ENCODE measurements at regions not wholly inside any gene's neighbourhood (a gene's known extent, or its start where the extent isn't known, plus 50 kb on each side); places are given as distances from the start of the nearest gene placed in this dataset.

GRCh38 chr12:107264667-107265066, 171.3 kb upstream of the CRY1 start:
- H3K4me2 ChIP-seq: no peak overlapping the region
- no peak for TF ChIP-seq Cebpa-rat (IDR thresholded peaks at IDR 0.05)

DNA sequence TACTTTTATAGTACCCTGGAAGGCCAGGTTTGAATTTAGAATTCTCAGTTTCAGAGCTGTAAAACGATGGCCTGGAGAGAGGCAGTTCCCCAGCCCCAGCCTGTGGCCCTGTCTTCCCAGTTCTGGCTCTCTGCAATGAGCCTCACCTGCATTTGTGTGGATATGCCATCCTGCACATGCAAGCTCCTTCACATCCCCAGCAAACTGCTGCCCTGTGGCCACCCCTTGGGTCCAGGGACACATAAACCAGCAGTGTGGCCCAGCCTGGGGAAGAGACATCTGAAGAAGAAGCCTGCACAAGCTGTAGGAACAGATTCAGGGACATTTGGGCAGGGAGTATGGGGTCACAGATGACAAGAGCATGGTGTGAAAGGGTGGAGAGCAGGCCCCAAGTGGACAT, 174.3 kb upstream of the CRY1 start:
- H3K4me3 ChIP-seq: no peak overlapping the region
- H4K20me1 ChIP-seq: no peaks in the 10 kb centered on the region
- no peak overlapping the region for H3K4me2 ChIP-seq
- H3K36me3 ChIP-seq: no peaks in the 10 kb centered on the region
- H3K27ac ChIP-seq: no peak overlapping the region
- no peaks in the 10 kb centered on the region for H3K4me1 ChIP-seq
- TF ChIP-seq Cebpa-rat (IDR thresholded peaks at IDR 0.05): no peak
- 0 out of 2 replicates have a peak, but pooled peaks cover 4% of the 10 kb centered on the region for H3K9me3 ChIP-seq
- H3K27me3 ChIP-seq: no peaks in the 10 kb centered on the region
- H3K9ac ChIP-seq: no peak overlapping the region

More at GRCh38 chr12:107264667-107265066, 171.3 kb upstream of the CRY1 start:
- Histone ChIP-seq H3K9ac (no peak overlapping the region), H3K9me3 (0 out of 2 replicates have a peak, but pooled peaks cover 4% of the 10 kb centered on the region), H3K27ac (no peak overlapping the region), H3K4me3 (no peak overlapping the region), H4K20me1 (no peaks in the 10 kb centered on the region), H3K27me3 (no peaks in the 10 kb centered on the region), H3K4me1 (no peaks in the 10 kb centered on the region), H3K36me3 (no peaks in the 10 kb centered on the region)

- no peaks in the 10 kb centered on the region for H3K4me1 ChIP-seq
- H3K4me2 ChIP-seq: no peak overlapping the region
- TF ChIP-seq Cebpa-rat (IDR thresholded peaks at IDR 0.05): no peak
- no peak overlapping the region for H3K9ac ChIP-seq
- no peaks in the 10 kb centered on the region for H4K20me1 ChIP-seq
- H3K27ac ChIP-seq: no peak overlapping the region
- H3K36me3 ChIP-seq: no peaks in the 10 kb centered on the region
- H3K27me3 ChIP-seq: no peaks in the 10 kb centered on the region
- no peaks in the 10 kb centered on the region for H3K9me3 ChIP-seq
- H3K4me3 ChIP-seq: no peak overlapping the region
Observed at GRCh38 chr12:107271523-107271922, 178.2 kb upstream of the CRY1 start.

DNA sequence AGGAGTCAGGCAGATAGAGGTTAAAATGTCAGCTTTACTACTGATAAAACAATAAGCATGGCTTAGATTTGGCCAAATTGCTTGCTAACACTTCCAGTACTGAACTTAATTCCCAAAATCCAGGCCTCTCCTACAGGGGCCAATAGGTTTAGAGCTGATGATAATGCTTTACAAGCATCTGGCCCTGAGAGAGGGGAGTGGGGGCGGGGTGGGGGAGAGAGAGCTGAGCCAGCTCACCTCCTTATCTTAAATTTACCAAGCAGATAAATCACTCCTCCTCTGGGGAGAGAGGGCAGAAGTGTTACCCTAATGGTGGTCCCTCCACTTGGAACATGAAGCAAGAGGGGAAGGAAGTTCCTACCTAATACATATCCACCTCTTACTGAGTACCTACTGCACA, 182.2 kb upstream of the CRY1 start:
- no peak for TF ChIP-seq Cebpa-rat (IDR thresholded peaks at IDR 0.05)
- 0 out of 2 replicates have a peak, but pooled peaks cover 3% of the 10 kb centered on the region for H3K9me3 ChIP-seq
- H3K4me3 ChIP-seq: no peak overlapping the region
- H3K9ac ChIP-seq: no peak overlapping the region
- no peaks in the 10 kb centered on the region for H4K20me1 ChIP-seq
- no peaks in the 10 kb centered on the region for H3K27me3 ChIP-seq
- H3K36me3 ChIP-seq: no peaks in the 10 kb centered on the region
- no peaks in the 10 kb centered on the region for H3K4me1 ChIP-seq
- H3K4me2 ChIP-seq: no peak overlapping the region
- H3K27ac ChIP-seq: no peak overlapping the region

DNA sequence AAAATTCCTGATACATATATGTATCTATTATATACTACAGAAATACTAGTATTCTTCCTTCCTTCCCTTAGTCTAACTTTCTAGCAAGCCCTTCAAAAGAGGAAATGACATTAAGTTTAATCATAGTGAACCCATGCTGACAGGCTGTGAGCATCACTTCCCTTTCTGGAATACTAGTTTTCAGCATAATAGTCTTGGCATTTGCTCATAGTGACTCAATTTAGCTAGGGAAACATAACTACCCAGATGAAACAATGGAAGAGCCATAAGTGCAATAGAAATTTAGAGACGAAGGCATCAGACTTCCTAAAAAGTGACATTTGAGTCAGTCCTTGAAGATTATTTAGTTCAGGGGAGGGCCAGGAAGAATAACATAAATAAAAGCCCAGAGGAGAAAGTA, 184.5 kb upstream of the CRY1 start:
- no peak overlapping the region for H3K27ac ChIP-seq

GRCh38 chr12:107282628-107283027, 189.3 kb upstream of the CRY1 start:
- H3K4me2 ChIP-seq: no peak overlapping the region
- H3K27me3 ChIP-seq: no peaks in the 10 kb centered on the region
- H3K27ac ChIP-seq: no peak overlapping the region
- no peaks in the 10 kb centered on the region for H3K36me3 ChIP-seq
- TF ChIP-seq Cebpa-rat (IDR thresholded peaks at IDR 0.05): no peak
- H3K9me3 ChIP-seq: 0 out of 2 replicates have a peak, but pooled peaks cover 8% of the 10 kb centered on the region
- no peaks in the 10 kb centered on the region for H3K4me1 ChIP-seq
- no peak overlapping the region for H3K9ac ChIP-seq
- no peaks in the 10 kb centered on the region for H4K20me1 ChIP-seq
- H3K4me3 ChIP-seq: no peak overlapping the region

More for the DNA sequence above, 184.5 kb upstream of the CRY1 start:
- no peaks in the 10 kb centered on the region for H3K36me3 ChIP-seq
- no peak overlapping the region for H3K9ac ChIP-seq
- no peaks in the 10 kb centered on the region for H3K27me3 ChIP-seq
- no peak for TF ChIP-seq Cebpa-rat (IDR thresholded peaks at IDR 0.05)
- no peaks in the 10 kb centered on the region for H3K4me1 ChIP-seq
- 0 out of 2 replicates have a peak, but pooled peaks cover 3% of the 10 kb centered on the region for H3K9me3 ChIP-seq
- H4K20me1 ChIP-seq: no peaks in the 10 kb centered on the region
- no peak overlapping the region for H3K4me3 ChIP-seq
- H3K4me2 ChIP-seq: no peak overlapping the region

DNA sequence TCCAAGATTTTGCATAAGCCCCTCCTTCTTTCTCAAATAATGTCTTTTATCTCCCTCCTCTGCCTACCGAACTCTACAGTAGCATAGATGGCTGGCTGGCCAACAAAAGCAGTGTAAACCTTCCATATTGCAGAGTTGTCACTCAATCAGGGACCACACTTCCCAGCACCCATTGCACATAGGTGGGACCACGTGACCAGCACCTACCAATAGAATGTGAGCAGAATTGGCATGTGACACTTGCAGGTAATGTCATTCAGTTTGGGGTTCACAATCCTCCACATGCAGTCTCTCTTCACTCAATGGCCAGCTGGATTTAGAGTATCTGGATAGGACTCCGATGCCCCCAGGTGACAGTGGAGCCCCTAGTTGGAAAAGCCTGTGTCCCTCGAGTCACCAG, 190.3 kb upstream of the CRY1 start:
- Histone ChIP-seq H4K20me1 (no peaks in the 10 kb centered on the region), H3K4me2 (no peak overlapping the region), H3K4me1 (no peaks in the 10 kb centered on the region), H3K27ac (no peak overlapping the region), H3K9me3 (0 out of 2 replicates have a peak, but pooled peaks cover 8% of the 10 kb centered on the region), H3K9ac (no peak overlapping the region), H3K27me3 (no peaks in the 10 kb centered on the region), H3K4me3 (no peak overlapping the region), H3K36me3 (no peaks in the 10 kb centered on the region)
- no peak for TF ChIP-seq Cebpa-rat (IDR thresholded peaks at IDR 0.05)

DNA sequence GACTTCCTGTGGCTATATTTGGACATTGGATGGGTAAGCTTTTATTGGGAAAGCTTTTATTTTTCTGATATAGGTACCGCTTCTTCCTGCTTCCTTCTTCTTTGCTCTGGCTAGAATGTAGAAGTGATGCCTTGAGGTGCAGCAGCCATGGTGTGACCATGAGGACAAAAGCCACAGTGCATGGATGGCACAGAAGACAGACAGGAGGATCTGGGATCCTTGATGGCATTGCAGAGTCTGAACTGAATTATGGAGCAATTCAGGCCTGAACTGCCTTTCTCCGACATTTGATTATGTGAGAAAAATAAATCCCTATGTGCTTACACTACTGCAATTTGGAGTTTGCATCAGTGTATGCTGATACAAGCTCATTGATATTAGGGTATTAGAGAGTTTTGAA, 191.3 kb upstream of the CRY1 start:
- Histone ChIP-seq H3K27me3 (no peaks in the 10 kb centered on the region), H4K20me1 (no peaks in the 10 kb centered on the region), H3K9ac (no peak overlapping the region), H3K9me3 (0 out of 2 replicates have a peak, but pooled peaks cover 6% of the 10 kb centered on the region), H3K4me1 (no peaks in the 10 kb centered on the region), H3K4me3 (no peak overlapping the region), H3K36me3 (no peaks in the 10 kb centered on the region), H3K27ac (no peak overlapping the region), H3K4me2 (no peak overlapping the region)
- TF ChIP-seq Cebpa-rat (IDR thresholded peaks at IDR 0.05): no peak

- no peak overlapping the region for H3K4me2 ChIP-seq
- H3K9ac ChIP-seq: no peak overlapping the region
- no peaks in the 10 kb centered on the region for H3K27me3 ChIP-seq
- H3K27ac ChIP-seq: no peak overlapping the region
- TF ChIP-seq Cebpa-rat (IDR thresholded peaks at IDR 0.05): no peak
- no peaks in the 10 kb centered on the region for H3K4me1 ChIP-seq
- H3K4me3 ChIP-seq: no peak overlapping the region
- no peaks in the 10 kb centered on the region for H3K36me3 ChIP-seq
- H3K9me3 ChIP-seq: 0 out of 2 replicates have a peak, but pooled peaks cover 6% of the 10 kb centered on the region
- no peaks in the 10 kb centered on the region for H4K20me1 ChIP-seq
Observed at GRCh38 chr12:107287436-107288413, 194.4 kb upstream of the CRY1 start.

- no peak overlapping the region for H3K27ac ChIP-seq
- no peak for TF ChIP-seq Cebpa-rat (IDR thresholded peaks at IDR 0.05)
Observed at GRCh38 chr12:107288414-107289127, 195.2 kb upstream of the CRY1 start.

More at GRCh38 chr12:107288414-107289127, 195.2 kb upstream of the CRY1 start:
- H4K20me1 ChIP-seq: no peaks in the 10 kb centered on the region
- no peaks in the 10 kb centered on the region for H3K36me3 ChIP-seq
- no peaks in the 10 kb centered on the region for H3K27me3 ChIP-seq
- H3K9me3 ChIP-seq: 0 out of 2 replicates have a peak, but pooled peaks cover 5% of the 10 kb centered on the region
- no peaks in the 10 kb centered on the region for H3K4me1 ChIP-seq
- no peak overlapping the region for H3K9ac ChIP-seq
- H3K4me2 ChIP-seq: no peak overlapping the region
- no peak overlapping the region for H3K4me3 ChIP-seq
